ENCODE measurements at regions not wholly inside any gene's neighbourhood (a gene's known extent, or its start where the extent isn't known, plus 50 kb on each side); places are given as distances from the start of the nearest gene placed in this dataset.

GRCh38 chr16:64478252-64478906 lies 643.5 kb downstream of the CDH11 start:
- H3K23me2 ChIP-seq (ENCODE audit: insufficient read length, low read depth, low read length, poor library complexity, severe bottlenecking) = no peaks in the 10 kb centered on the region
- H3K23ac ChIP-seq (ENCODE audit: insufficient read length, low read depth, low read length) = no peak overlapping the region
- no peaks in the 10 kb centered on the region for H3K4me1 ChIP-seq (ENCODE audit: insufficient read depth, low read length)
- no peak overlapping the region for H2AK5ac ChIP-seq (ENCODE audit: insufficient read length, low read length)
- H3K36me3 Mint-ChIP-seq (ENCODE audit: insufficient read depth in 1 of 3, low read depth in 3 of 3) = no peaks in the 10 kb centered on the region
- no peak for DNase-seq
- no peak overlapping the region for H2BK5ac ChIP-seq (ENCODE audit: insufficient read length, low read length)
- H3K27ac Mint-ChIP-seq = no peak overlapping the region
- H2BK12ac ChIP-seq (ENCODE audit: insufficient read length, low read depth, low read length) = no peak overlapping the region
- H3K79me1 ChIP-seq (ENCODE audit: insufficient read depth, low read depth, low read length, poor library complexity, severe bottlenecking) = no peaks in the 10 kb centered on the region
- no peaks in the 10 kb centered on the region for H3K9me3 Mint-ChIP-seq
- H2BK120ac ChIP-seq (ENCODE audit: low read depth, low read length, poor library complexity, severe bottlenecking) = no peak overlapping the region
- H3K9me3 ChIP-seq (ENCODE audit: control insufficient read depth, low read depth, low read length) = no peaks in the 10 kb centered on the region
- H3K27me3 Mint-ChIP-seq (ENCODE audit: low read depth) = no peaks in the 10 kb centered on the region
- H4K5ac ChIP-seq (ENCODE audit: insufficient read length, low read depth, low read length) = no peak overlapping the region
- H3K56ac ChIP-seq (ENCODE audit: insufficient read length, low read depth, low read length) = no peak overlapping the region
- no peaks in the 10 kb centered on the region for H3K4me1 Mint-ChIP-seq
- no peak overlapping the region for H3K4ac ChIP-seq (ENCODE audit: low read depth, low read length)
- WGBS (ENCODE audit: extremely low coverage, insufficient read length, low lambda C conversion rate) = no CpG with 5 or more reads among the region's 5 CpGs
- no peak overlapping the region for H4K91ac ChIP-seq (ENCODE audit: insufficient read length, low read depth, low read length)
- no peak overlapping the region for H2AFZ ChIP-seq (ENCODE audit: low read length)
- no peak overlapping the region for H3K9ac ChIP-seq (ENCODE audit: extremely low read depth, insufficient read length, low read length)
- no peak overlapping the region for H3T11ph ChIP-seq (ENCODE audit: low read length)
- no peak overlapping the region for H3K4me3 Mint-ChIP-seq
- no peak overlapping the region for H2BK15ac ChIP-seq (ENCODE audit: low read depth, low read length)
- TF ChIP-seq, protein P1, sequence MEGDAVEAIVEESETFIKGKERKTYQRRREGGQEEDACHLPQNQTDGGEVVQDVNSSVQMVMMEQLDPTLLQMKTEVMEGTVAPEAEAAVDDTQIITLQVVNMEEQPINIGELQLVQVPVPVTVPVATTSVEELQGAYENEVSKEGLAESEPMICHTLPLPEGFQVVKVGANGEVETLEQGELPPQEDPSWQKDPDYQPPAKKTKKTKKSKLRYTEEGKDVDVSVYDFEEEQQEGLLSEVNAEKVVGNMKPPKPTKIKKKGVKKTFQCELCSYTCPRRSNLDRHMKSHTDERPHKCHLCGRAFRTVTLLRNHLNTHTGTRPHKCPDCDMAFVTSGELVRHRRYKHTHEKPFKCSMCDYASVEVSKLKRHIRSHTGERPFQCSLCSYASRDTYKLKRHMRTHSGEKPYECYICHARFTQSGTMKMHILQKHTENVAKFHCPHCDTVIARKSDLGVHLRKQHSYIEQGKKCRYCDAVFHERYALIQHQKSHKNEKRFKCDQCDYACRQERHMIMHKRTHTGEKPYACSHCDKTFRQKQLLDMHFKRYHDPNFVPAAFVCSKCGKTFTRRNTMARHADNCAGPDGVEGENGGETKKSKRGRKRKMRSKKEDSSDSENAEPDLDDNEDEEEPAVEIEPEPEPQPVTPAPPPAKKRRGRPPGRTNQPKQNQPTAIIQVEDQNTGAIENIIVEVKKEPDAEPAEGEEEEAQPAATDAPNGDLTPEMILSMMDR (conservative IDR thresholded peaks at IDR 0.05) = no peak
- no peak overlapping the region for H4K8ac ChIP-seq (replicated peaks; ENCODE audit: insufficient read length, low read depth, low read length)
- no peak overlapping the region for H3K14ac ChIP-seq (ENCODE audit: insufficient read depth, low read length)
- H3K79me2 ChIP-seq (ENCODE audit: insufficient read depth, low read length) = no peaks in the 10 kb centered on the region
- no peak overlapping the region for H3K4me2 ChIP-seq (ENCODE audit: insufficient read depth, insufficient read length, low read length)
- no peak overlapping the region for H3K18ac ChIP-seq (ENCODE audit: insufficient read length, low read depth, low read length)
- H2BK20ac ChIP-seq (ENCODE audit: low read depth, low read length, poor library complexity, severe bottlenecking) = no peak overlapping the region
- H3K27me3 ChIP-seq (ENCODE audit: insufficient read depth, low read length) = no peaks in the 10 kb centered on the region; the same call in 1 of the 2 replicates
- H3K27ac ChIP-seq (ENCODE audit: insufficient read length, low read depth, low read length) = no peak overlapping the region
- H4K20me1 ChIP-seq (ENCODE audit: control insufficient read depth, insufficient read depth, insufficient read length) = no peaks in the 10 kb centered on the region

All from H9 (cell line).